Hematopoietic multipotent progenitor cell (in vitro differentiated cells): ENCODE measurements at regions not wholly inside any gene's neighbourhood (a gene's known extent, or its start where the extent isn't known, plus 50 kb on each side); places are given as distances from the start of the nearest gene placed in this dataset.

ENCODE experiments used
- DNase-seq, 3 donors: peaks; one replicate each; pipeline ENCODE4 v3.0.0-alpha.2; 2011 to 2015; ENCODE audit warnings: low read depth in 2 of 3, low spot score in 2 of 3

DNA sequence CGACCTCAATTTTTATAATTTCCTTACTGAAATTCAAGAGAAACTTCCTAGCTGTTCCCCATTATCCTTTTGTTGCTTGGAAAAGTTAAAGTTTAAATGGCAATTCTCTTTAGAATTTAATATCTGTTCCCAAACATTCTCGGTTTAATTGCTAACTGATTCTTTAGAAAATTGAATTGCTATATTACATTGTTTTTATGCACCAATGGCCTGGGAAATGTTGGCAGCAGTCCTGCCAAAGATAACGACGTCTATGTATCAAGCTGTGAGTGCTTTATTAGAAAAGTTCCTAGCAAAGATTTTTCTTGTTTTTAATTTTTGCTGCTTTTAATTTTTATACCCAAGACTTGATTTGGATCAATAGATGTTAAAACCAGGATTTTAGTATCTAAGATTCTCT, 167.8 kb upstream of the HDAC4 start:
- DNase-seq: no peak

DNA sequence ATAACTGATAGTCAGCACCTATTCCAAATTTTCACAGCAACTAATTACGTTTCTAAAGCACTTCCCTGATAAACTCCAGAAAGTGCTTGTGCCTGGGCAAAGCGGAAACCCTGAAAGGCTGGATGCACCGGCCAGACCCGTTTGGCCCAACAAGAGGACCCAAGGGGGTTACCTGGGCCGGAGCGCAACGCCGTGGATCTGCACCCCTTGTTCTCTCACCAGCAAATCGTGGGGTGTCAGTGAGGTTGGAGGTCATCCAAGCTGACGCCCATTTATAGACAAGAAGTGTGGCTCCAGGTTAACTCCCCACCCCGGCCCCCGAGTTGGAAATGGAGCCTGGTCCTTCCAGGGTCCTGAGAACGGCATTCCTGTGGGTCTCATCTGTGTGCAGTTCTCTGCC, 167.0 kb upstream of the HDAC4 start:
- DNase-seq: no peak

- DNase-seq: no peak
Observed at GRCh38 chr2:239566995-239567568, 166.3 kb upstream of the HDAC4 start.

GRCh38 chr2:239566162-239566994, 165.6 kb upstream of the HDAC4 start:
- DNase-seq: no peak

- no peak for DNase-seq
Observed at GRCh38 chr2:239564587-239564986, 163.8 kb upstream of the HDAC4 start.

DNA sequence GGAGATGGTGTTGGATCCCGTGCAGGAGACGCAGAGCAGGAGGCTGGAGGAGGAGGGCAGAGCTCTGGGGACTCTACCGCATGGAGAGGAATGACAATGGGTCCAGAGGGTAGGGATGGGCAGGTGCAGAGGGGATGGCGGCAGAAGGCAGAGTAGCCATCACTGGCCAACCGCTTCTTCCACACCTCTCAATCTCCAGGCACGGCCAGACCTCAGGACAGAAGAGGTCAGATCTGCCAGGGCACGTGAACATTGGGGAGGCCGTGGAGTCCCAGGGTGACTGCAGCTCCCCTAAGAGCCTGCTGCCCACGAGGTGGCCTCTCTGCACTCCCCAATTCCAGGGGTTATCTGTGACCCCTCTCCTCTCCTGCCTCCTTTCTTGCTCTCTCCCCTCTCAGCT, 162.7 kb upstream of the HDAC4 start:
- no peak for DNase-seq

DNA sequence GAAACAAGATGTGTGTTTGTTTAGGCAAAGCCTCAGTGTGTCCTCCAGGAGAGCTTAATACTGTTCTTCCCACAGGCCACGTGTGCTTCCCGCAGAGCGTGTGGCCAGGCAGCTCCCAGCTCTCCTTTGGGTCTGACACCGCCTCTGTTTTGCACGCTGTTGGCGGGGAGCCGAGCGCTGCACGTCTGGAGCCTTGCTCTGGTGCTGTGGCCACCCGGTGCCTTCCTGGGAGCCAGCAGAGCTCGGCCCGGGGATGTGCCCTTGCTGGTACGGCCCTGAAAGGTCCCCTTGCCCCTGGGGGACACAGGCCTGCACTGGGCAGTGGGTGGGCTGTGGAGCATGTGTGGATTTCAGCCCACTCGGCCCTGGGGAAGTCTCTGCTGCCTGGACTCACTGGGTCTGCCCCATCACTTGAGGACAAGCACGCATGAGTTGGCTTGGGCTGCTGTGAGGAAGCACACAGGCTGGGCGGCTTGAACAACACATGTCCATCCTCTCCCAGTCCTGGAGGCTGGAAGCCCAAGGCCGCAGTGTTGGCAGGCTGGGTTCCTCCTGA, 160.7 kb upstream of the HDAC4 start:
- no peak for DNase-seq

GRCh38 chr2:239559417-239560261, 158.8 kb upstream of the HDAC4 start:
- DNase-seq: no peak

DNA sequence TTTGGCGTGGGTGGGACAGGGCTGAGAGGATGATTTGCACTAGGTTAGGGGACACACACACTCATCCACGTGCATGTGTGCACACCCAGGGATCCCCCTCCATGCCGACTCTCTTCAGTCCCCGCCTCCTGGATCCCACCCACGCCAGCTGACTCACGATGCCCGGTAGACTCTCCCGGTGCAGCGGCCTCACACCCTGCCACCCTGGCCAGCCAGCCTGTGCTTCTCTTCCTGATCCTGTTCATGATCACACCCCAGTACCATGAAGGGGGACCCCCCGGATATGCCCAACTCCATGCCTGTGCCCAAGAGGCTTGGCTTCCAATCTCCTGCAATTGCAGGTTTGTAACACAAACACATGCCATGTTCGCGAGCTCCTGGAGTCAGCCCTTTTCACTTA, 157.8 kb upstream of the HDAC4 start:
- no peak for DNase-seq

GRCh38 chr2:239557516-239557915, 156.7 kb upstream of the HDAC4 start:
- no peak for DNase-seq

GRCh38 chr2:239555571-239555905, 154.7 kb upstream of the HDAC4 start:
- DNase-seq: no peak

- DNase-seq: no peak
Observed at GRCh38 chr2:239554766-239555570, 154.1 kb upstream of the HDAC4 start.

DNA sequence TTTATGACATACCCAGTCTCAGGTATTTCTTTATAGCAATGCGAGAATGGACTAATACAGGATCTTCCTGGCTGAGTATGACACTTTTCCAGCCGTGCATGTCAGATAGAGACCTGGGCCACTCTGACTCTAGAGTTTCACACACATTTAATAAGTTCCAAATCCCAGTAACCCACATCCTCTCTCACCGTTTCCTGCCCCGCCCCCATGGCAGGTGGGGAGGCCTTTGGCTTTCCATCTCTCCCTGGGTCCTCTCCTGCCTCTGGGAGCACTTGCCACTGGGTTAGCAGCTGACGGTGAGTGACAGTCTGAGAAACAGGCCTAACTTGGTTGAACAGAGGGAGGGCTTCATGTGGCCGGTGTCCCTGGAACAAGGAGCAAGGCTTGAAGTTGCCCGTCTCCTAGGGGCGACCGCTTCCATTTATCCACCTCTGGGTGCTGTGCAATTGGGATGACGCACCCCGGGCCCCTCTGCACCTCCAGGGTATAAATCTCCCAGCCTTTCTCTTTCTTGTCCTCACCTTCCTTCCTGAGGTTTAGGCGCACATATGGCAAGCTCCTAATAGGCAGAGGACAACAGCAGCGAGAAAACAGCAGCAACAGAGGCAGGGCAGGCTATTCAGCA, 152.7 kb upstream of the HDAC4 start:
- no peak for DNase-seq

DNA sequence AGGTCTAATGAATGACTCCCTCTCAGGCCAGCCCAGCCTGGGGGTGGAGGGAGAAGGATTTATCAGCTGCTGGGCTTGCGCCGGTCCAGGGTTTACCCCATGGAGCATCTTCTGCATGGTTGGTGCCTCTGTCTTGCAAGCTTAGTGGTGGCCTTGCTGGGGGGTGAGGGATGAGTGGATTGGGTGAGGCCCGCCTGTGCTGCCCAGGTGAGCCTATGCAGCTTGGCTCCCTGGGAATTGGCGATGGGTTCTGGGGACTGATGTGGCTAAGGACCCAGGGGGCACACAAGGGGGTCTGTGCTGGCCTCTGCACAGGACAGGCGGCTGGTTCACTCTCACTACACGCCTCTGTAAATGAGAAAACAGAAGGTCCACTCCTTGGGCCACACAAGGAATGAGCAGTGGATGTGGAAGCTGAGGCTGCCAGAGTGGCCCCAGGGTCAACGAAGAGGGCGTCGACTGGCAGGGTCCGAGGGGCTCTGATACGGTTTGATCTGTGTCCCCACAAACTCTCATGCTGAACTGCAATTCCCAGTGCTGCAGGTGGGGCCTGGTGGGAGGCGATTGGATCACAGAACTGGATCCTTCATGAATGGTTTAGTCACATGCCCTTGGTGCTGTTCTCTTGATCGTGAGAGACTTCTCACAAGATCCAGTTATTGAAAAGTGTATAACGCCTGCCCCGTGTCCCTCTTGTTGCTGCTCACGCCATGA, 151.6 kb upstream of the HDAC4 start:
- no peak for DNase-seq

DNA sequence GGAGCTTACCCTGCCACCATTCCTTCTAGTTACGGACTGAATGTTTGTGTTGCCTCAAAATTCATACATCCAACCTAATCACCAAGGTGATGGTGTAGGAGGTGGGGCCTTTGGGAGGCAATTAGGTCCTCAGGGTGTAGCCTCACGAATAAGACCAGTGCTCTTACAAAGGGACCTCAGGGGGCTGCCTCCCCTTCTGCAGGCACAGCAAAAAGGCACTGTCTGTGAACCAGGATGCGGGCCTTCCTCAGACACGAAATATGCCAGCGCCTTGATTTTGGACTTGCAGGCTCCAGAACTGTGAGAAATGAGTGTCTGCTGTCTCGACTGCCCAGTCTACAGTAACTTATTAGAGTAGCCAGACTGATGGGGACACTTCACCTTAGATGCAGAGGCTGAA, 150.4 kb upstream of the HDAC4 start:
- no peak for DNase-seq

DNA sequence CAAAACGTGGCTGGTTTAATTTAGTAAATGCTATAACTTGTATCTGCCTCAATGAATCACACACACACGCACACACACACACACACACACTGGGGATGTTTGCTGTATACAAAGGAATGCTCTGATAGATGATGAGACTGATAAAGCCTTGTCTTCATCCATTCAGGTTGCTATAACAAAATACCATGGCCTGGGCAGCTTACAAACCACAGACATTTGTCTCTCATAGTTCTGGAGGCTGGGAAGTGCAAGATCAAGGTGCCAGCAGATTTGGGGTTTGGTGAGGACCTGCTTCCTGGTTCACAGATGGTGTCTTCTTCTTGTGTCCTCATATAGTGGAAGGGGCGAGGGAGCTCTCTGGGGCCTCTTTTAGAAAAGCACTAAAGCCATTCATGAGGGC, 149.5 kb upstream of the HDAC4 start:
- DNase-seq: no peak

GRCh38 chr2:239549711-239550255, 149.0 kb upstream of the HDAC4 start:
- no peak for DNase-seq

GRCh38 chr2:239548965-239549595, 148.3 kb upstream of the HDAC4 start:
- DNase-seq: no peak

DNA sequence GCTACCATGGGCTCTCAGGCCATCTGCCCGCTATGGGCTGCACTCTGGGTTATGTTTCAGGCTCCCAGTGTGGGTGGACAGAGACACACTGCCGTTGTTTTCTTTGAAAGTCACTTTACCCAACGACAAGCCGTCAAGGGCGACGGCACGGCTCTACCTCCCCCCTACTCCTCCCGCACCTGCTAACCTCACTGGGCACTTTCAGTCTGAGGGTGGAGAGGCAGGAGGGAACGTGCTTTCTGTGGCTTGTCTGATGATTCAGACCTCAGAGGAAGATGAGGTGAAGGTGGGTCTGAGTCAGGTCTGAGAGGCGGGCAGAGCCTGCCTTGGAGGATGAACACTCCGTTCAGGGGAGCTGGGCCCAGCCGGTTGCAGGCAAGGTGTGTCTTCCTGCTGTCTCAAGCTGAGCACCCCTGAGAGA, 147.6 kb upstream of the HDAC4 start:
- no peak for DNase-seq
